Left lung (tissue), 4 donors: ENCODE measurements at regions not wholly inside any gene's neighbourhood (a gene's known extent, or its start where the extent isn't known, plus 50 kb on each side); places are given as distances from the start of the nearest gene placed in this dataset.

Experiments used
- ATAC-seq: fragments of 200-7000 bp; cut with Tn5 transposase; one replicate; pipeline ENCODE4 v1.9.1; 2020; ENCODE audit warnings: moderate library complexity
- DNase-seq, 4 donors: peaks; one replicate each; pipeline ENCODE4 v3.0.0-alpha.2; 2013 to 2020
- H3K27ac ChIP-seq, 2 donors: fragments of 200-600 bp; sonication (generic) in 1 of 2; one replicate each; pipeline versions ENCODE4 v1.5.0 to v1.8.0; 2020 to 2021
- H3K27me3 ChIP-seq, 2 donors: fragments of 200-600 bp; sonication (generic) in 1 of 2; one replicate each; pipeline versions ENCODE4 v1.5.0 to v1.8.0; 2020 to 2021
- H3K36me3 ChIP-seq, 2 donors: fragments of 200-600 bp; sonication (generic) in 1 of 2; one replicate each; pipeline versions ENCODE4 v1.5.0 to v1.8.0; 2020 to 2021
- H3K4me1 ChIP-seq, 2 donors: fragments of 200-600 bp; one replicate each; pipeline ENCODE4 v1.8.0; 2021
- H3K4me3 ChIP-seq, 2 donors: fragments of 200-600 bp; sonication (generic) in 1 of 2; one replicate each; pipeline versions ENCODE4 v1.5.0 to v1.8.0; 2020 to 2021; ENCODE audit warnings: mild to moderate bottlenecking in 1 of 2
- H3K9me3 ChIP-seq, 2 donors: fragments of 200-600 bp; sonication (generic) in 1 of 2; one replicate each; pipeline versions ENCODE4 v1.5.0 to v1.8.0; 2020 to 2021
- intact Hi-C, 2 donors: fragments of 100-400 bp; cut with DNase I; formaldehyde crosslinking; loops; one replicate each; pipeline versions ENCODE4 v1.11.2 to v1.14.2; 2022
- TF ChIP-seq, protein P1 (sequence below), 2 donors: fragments of 200-600 bp; sonication (generic) in 1 of 2; IDR thresholded peaks; one replicate each; pipeline versions ENCODE4 v1.5.0 to v1.8.0; 2021; ENCODE audit warnings: antibody characterized with exemption in 2 of 2
- donor health status: DM: no; HTN: yes; CAD: no.
- donor health status: DM: no; HTN: no; CAD: no.

DNA sequence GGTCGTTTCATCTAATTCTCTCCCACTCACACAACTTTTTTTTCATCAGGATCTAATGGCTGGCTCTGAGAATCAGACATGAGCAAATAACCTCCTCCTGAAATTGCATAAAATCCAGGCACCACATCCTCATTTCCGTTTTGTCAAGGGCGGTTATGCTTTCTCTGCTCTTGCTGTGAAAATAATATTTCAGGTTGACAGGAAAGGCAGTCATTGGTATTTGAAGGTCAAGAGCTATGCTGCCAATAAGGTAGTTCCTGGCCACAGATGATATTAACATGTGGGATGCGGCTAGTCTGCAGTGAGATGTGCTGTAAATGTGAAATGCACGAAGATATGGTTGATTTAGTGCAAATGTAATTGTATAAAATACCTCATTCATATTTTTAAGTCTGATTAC is 870.2 kb upstream of the TMEM132C start:
- H3K4me3 ChIP-seq, result no peak overlapping the region
- TF ChIP-seq, protein P1, sequence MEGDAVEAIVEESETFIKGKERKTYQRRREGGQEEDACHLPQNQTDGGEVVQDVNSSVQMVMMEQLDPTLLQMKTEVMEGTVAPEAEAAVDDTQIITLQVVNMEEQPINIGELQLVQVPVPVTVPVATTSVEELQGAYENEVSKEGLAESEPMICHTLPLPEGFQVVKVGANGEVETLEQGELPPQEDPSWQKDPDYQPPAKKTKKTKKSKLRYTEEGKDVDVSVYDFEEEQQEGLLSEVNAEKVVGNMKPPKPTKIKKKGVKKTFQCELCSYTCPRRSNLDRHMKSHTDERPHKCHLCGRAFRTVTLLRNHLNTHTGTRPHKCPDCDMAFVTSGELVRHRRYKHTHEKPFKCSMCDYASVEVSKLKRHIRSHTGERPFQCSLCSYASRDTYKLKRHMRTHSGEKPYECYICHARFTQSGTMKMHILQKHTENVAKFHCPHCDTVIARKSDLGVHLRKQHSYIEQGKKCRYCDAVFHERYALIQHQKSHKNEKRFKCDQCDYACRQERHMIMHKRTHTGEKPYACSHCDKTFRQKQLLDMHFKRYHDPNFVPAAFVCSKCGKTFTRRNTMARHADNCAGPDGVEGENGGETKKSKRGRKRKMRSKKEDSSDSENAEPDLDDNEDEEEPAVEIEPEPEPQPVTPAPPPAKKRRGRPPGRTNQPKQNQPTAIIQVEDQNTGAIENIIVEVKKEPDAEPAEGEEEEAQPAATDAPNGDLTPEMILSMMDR (IDR thresholded peaks at IDR 0.05), result no peak
- no peak for ATAC-seq
- DNase-seq, result no peak
- intact Hi-C loops, result no loop called here
- H3K9me3 ChIP-seq, result no peaks in the 10 kb centered on the region
- H3K27ac ChIP-seq, result no peak overlapping the region
- H3K4me1 ChIP-seq, result no peaks in the 10 kb centered on the region
- H3K27me3 ChIP-seq, result peaks cover 0 to 7% of the 10 kb centered on the region in 2 donors
- no peaks in the 10 kb centered on the region for H3K36me3 ChIP-seq

DNA sequence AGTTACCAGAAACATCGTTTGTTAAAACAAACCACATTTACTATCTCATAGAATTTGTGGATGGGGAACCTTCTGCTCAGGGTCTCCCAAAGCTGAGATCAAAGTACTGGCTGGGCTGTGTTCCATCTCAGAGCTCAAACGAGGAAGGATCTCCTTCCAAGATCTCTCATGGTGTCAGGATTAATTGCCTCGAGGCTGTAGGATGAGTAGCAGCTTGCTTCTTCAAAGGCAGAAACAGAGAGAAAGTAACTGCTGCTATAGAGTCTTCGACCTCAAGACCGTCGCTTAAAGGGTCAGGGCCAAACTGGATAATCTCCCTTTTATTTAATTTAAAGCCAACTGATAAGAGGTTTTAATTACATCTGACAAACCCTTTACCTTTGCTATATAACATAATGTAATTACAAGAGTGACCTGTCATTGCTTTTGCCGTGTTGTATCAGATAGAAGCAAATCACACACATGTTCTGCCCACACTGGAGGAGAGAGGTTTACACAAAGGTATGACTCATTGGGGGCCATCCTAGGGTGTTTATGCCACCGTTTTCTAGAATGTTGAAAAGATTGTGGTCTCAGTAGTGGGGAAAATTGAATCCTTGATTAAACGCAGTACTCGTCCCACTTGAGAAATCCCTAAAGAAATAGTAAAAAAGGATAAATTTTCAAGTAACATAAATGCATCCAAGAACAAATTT is 868.8 kb upstream of the TMEM132C start:
- ATAC-seq, result no peak
- no peak overlapping the region for H3K27ac ChIP-seq
- intact Hi-C loops, result no loop called here
- H3K27me3 ChIP-seq, result peaks cover 0 to 7% of the 10 kb centered on the region in 2 donors
- no peaks in the 10 kb centered on the region for H3K9me3 ChIP-seq
- no peaks in the 10 kb centered on the region for H3K4me1 ChIP-seq
- H3K4me3 ChIP-seq, result no peak overlapping the region
- no peaks in the 10 kb centered on the region for H3K36me3 ChIP-seq
- TF ChIP-seq, protein P1 (IDR thresholded peaks at IDR 0.05), result no peak
- DNase-seq, result no peak

- Histone ChIP-seq H3K36me3 (no peaks in the 10 kb centered on the region), H3K4me1 (no peaks in the 10 kb centered on the region), H3K9me3 (no peaks in the 10 kb centered on the region), H3K27ac (no peak overlapping the region), H3K4me3 (no peak overlapping the region), H3K27me3 (peaks cover 0 to 7% of the 10 kb centered on the region in 2 donors)
- intact Hi-C loops, result no loop called here
- TF ChIP-seq, protein P1 (IDR thresholded peaks at IDR 0.05), result no peak
- DNase-seq, result no peak
- no peak for ATAC-seq
Measured at GRCh38 chr12:127399451-127399850, 867.5 kb upstream of the TMEM132C start.

DNA sequence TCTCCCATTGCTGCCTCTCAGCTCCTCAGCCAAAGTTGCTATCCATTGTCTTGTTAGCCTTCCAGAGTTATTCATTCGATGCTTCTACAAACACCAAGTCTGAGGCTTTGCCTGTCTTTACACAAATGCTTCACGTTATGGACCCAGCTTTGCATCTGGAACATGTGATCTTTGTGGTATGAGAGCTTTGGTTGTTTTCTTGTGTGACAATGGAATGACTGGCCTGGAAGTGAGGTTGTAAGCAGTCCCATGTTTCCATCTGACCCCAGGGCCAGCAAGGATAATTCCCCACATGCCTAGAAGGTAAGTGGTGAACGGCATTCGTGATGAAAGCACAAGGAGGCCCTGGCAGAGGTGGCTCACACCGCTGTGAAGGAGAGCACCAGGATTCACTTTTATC is 866.7 kb upstream of the TMEM132C start:
- H3K4me1 ChIP-seq, result no peaks in the 10 kb centered on the region
- TF ChIP-seq, protein P1 (IDR thresholded peaks at IDR 0.05), result no peak
- H3K9me3 ChIP-seq, result peaks cover 0 to 3% of the 10 kb centered on the region in 2 donors
- no peak overlapping the region for H3K4me3 ChIP-seq
- DNase-seq (no peak), ATAC-seq (no peak)
- no peak overlapping the region for H3K27ac ChIP-seq
- H3K27me3 ChIP-seq, result peaks cover 0 to 7% of the 10 kb centered on the region in 2 donors
- H3K36me3 ChIP-seq, result no peaks in the 10 kb centered on the region
- intact Hi-C loops, result no loop called here

DNA sequence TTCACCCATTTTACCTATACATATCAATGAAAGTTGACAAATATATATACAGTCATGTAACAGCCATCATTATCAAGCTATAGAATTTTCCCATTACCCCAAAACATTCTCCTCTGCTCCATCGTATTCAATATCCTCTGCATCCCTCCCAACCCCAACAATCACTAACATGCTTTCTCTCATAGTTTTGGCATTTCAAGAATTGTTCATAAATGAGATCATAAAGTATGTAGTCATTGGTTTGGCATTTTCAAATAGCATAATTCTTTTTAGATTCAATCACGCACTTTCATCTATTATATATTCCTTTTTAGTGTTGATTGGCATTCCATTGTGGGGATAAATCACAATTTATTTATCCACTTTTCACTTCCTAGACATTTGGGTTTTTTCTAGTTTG is 866.0 kb upstream of the TMEM132C start:
- Histone ChIP-seq H3K4me1 (no peaks in the 10 kb centered on the region), H3K27me3 (peaks cover 0 to 7% of the 10 kb centered on the region in 2 donors), H3K36me3 (no peaks in the 10 kb centered on the region), H3K4me3 (no peak overlapping the region), H3K9me3 (peaks cover 0 to 3% of the 10 kb centered on the region in 2 donors), H3K27ac (no peak overlapping the region)
- intact Hi-C loops, result no loop called here
- TF ChIP-seq, protein P1 (IDR thresholded peaks at IDR 0.05), result no peak
- DNase-seq (no peak), ATAC-seq (no peak)
